IMR-90 (cell line): ENCODE measurements at regions not wholly inside any gene's neighbourhood (a gene's known extent, or its start where the extent isn't known, plus 50 kb on each side); places are given as distances from the start of the nearest gene placed in this dataset.

Source experiments
- ATAC-seq: fragments of 200-7000 bp; cut with Tn5 transposase; 2 replicates; pipeline ENCODE4 v1.9.1; 2020; ENCODE audit warnings: low read depth, mild to moderate bottlenecking, moderate library complexity
- BruUV-seq: library from RNA; stranded (reverse); fragments of 400-500 nt; replicated peaks from 2 replicates; lab custom pipeline; 2021; lab: Mats Ljungman, UMichigan
- CTCF ChIA-PET: fragments of 300-600 bp; formaldehyde crosslinking; extraction: SDS; loops from one replicate; lab custom pipeline; 2021; ENCODE audit warnings: antibody characterized with exemption; lab: Yijun Ruan, JAX
- POLR2A ChIA-PET: fragments of 300-600 bp; sonication (Branson Sonifier 250); formaldehyde crosslinking; loops from one replicate; lab custom pipeline; 2022; ENCODE audit warnings: antibody characterized with exemption; ENCODE audit not compliant: unreplicated experiment; lab: Charles Lee
- DNase-seq: peaks from one replicate; pipeline ENCODE4 v3.0.0; 2013
- H2AFZ ChIP-seq: replicated peaks from 2 replicates; pipeline ENCODE3; 2013; ENCODE audit warnings: low read length, mild to moderate bottlenecking; ENCODE audit not compliant: poor library complexity
- H2AK5ac ChIP-seq: 2 replicates; pipeline ENCODE4 v1.6.1; 2013; ENCODE audit warnings: low read depth, low read length, inconsistent platforms
- H2AK9ac ChIP-seq: replicated peaks from 2 replicates; pipeline ENCODE3; 2013; ENCODE audit warnings: mild to moderate bottlenecking, low read depth, low read length, moderate library complexity; ENCODE audit not compliant: poor library complexity
- H2BK120ac ChIP-seq: 2 replicates; pipeline ENCODE4 v1.6.1; 2013; ENCODE audit warnings: low read depth, low read length, inconsistent platforms
- H2BK15ac ChIP-seq: 3 replicates; pipeline ENCODE4 v1.6.1; 2013; ENCODE audit warnings: low read depth, low read length, inconsistent platforms
- H2BK20ac ChIP-seq: 2 replicates; pipeline ENCODE4 v1.6.1; 2013; ENCODE audit warnings: low read depth, mild to moderate bottlenecking, inconsistent platforms, low read length, moderate library complexity
- H2BK5ac ChIP-seq: 2 replicates; pipeline ENCODE4 v1.6.1; 2013; ENCODE audit warnings: mild to moderate bottlenecking, low read depth, low read length, inconsistent platforms; ENCODE audit not compliant: poor library complexity, severe bottlenecking
- H3K14ac ChIP-seq: replicated peaks from 2 replicates; pipeline ENCODE4 v1.6.1; 2013; ENCODE audit warnings: low read depth, low read length, inconsistent platforms
- H3K18ac ChIP-seq: 2 replicates; pipeline ENCODE4 v1.6.1; 2013; ENCODE audit warnings: low read depth, low read length, control low read depth
- H3K23ac ChIP-seq: 2 replicates; pipeline ENCODE4 v1.6.1; 2013; ENCODE audit warnings: low read depth, low read length, inconsistent platforms
- H3K27ac ChIP-seq: 2 replicates; pipeline ENCODE4 v1.5.1; 2013; ENCODE audit warnings: mild to moderate bottlenecking, control low read depth, low read length; ENCODE audit not compliant: insufficient read depth
- H3K27me3 ChIP-seq: 2 replicates; pipeline ENCODE4 v1.6.1; 2013; ENCODE audit warnings: low read length; ENCODE audit not compliant: control insufficient read depth, insufficient read depth
- H3K36me3 ChIP-seq: 2 replicates; pipeline ENCODE4 v1.6.1; 2013; ENCODE audit warnings: low read length, mixed read lengths; ENCODE audit not compliant: control insufficient read depth, insufficient read depth
- H3K4ac ChIP-seq: 2 replicates; pipeline ENCODE4 v1.6.1; 2013; ENCODE audit warnings: low read depth, low read length, inconsistent platforms
- H3K4me1 ChIP-seq: 2 replicates; pipeline ENCODE4 v1.6.1; 2013; ENCODE audit warnings: low read length, mixed read lengths; ENCODE audit not compliant: control insufficient read depth, insufficient read depth
- H3K4me2 ChIP-seq: 2 replicates; pipeline ENCODE4 v1.6.1; 2013; ENCODE audit warnings: low read depth, mild to moderate bottlenecking, control low read depth, low read length, moderate library complexity
- H3K4me3 ChIP-seq: 2 replicates; pipeline ENCODE4 v1.5.1; 2013; ENCODE audit warnings: low read depth, mild to moderate bottlenecking, control low read depth, low read length, moderate library complexity; ENCODE audit not compliant: insufficient read depth
- H3K56ac ChIP-seq: 2 replicates; pipeline ENCODE4 v1.6.1; 2013; ENCODE audit warnings: low read length, inconsistent platforms; ENCODE audit not compliant: insufficient read depth; ENCODE audit errors: extremely low read depth
- H3K79me1 ChIP-seq, 2 experiments: 2 replicates each; pipeline ENCODE4 v1.6.1; 2013; ENCODE audit warnings: low read length in 2 of 2, inconsistent platforms in 1 of 2, low read depth in 1 of 2
- H3K9ac ChIP-seq: 2 replicates; pipeline ENCODE4 v1.6.1; 2013; ENCODE audit warnings: low read depth, low read length, control low read depth
- H3K9me1 ChIP-seq: 2 replicates; pipeline ENCODE4 v1.6.1; 2013; ENCODE audit warnings: low read length, inconsistent platforms; ENCODE audit not compliant: insufficient read depth
- H3K9me3 ChIP-seq: 2 replicates; pipeline ENCODE4 v1.6.1; 2013; ENCODE audit warnings: low read length; ENCODE audit not compliant: control insufficient read depth, insufficient read depth
- H4K20me1 ChIP-seq: 2 replicates; pipeline ENCODE4 v1.6.1; 2013; ENCODE audit warnings: low read length, inconsistent platforms; ENCODE audit not compliant: insufficient read depth
- H4K5ac ChIP-seq: 2 replicates; pipeline ENCODE4 v1.6.1; 2013; ENCODE audit warnings: mild to moderate bottlenecking, low read depth, low read length, control low read depth
- H4K8ac ChIP-seq, 2 experiments: 2 replicates each; pipeline ENCODE4 v1.6.1; 2013; ENCODE audit warnings: low read depth in 2 of 2, low read length in 2 of 2, control low read depth in 1 of 2, inconsistent platforms in 1 of 2
- H4K91ac ChIP-seq: 2 replicates; pipeline ENCODE4 v1.6.1; 2013; ENCODE audit warnings: low read depth, low read length, inconsistent platforms; ENCODE audit not compliant: insufficient read depth
- MXI1 ChIP-seq: IDR thresholded peaks from 2 replicates; pipeline ENCODE4 v1.6.1; 2012; ENCODE audit warnings: low read depth, mild to moderate bottlenecking, low read length, moderate library complexity, borderline replicate concordance
- NFE2L2 ChIP-seq: fragments of 150-350 bp; IDR thresholded peaks from 2 replicates; pipeline ENCODE4 v1.6.1; 2016; ENCODE audit warnings: low read depth, mild to moderate bottlenecking, low read length
- WGBS, 2 experiments: methylation state at CpG; one replicate each; pipeline versions ENCODE4 v1.1.5 to v1.1.7; 2013; ENCODE audit warnings: missing lambda C conversion rate in 2 of 2; ENCODE audit not compliant: insufficient read length in 1 of 2; ENCODE audit errors: extremely low coverage in 2 of 2; 5-methylcytosine and 5-hydroxymethylcytosine counted together
- dilution Hi-C: fragments of 300-500 bp; cut with HindIII; formaldehyde crosslinking; loops from one replicate; pipeline ENCODE4 v1.14.3; 2018; ENCODE audit warnings: low sequenced_read_pairs; ENCODE audit not compliant: unreplicated experiment
- in situ Hi-C: fragments of 300-500 bp; cut with MboI; formaldehyde crosslinking; loops from 3 replicates; pipeline ENCODE4 v1.14.3; 2019; ENCODE audit warnings: low sequenced_read_pairs, inconsistent platforms, mixed read lengths
- intact Hi-C: fragments of 100-400 bp; cut with micrococcal nuclease; formaldehyde crosslinking; loops from 2 replicates; pipeline ENCODE4 v1.10.0; 2022

DNA sequence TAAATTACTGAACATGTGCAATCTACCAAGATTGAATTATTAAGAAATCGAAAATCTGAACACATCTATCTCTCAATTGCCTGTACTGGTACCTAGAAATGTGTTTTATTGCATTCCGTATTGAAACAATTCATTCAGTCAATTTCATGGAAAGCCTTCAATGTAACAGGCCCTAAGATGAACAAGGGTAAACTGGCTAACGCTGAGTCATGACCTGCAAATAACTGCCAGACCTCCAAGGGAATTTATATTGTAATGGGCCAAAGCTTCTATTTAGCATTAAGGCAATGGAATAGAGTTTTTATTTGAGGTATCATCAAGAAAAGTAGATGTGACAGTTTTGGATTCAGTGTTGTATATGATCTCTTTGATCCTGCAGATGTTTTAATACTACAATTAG is 49.9 kb upstream of the CD36 start:
- no peak overlapping the region for H2AK5ac ChIP-seq
- H3K4ac ChIP-seq = no peak overlapping the region
- H3K4me2 ChIP-seq = no peak overlapping the region
- no peak overlapping the region for H3K56ac ChIP-seq
- H2BK120ac ChIP-seq = no peak overlapping the region
- no peaks in the 10 kb centered on the region for H3K27me3 ChIP-seq
- BruUV-seq = no TSS peak
- no peaks in the 10 kb centered on the region for H3K9me3 ChIP-seq
- dilution Hi-C loops (no loop called here), in situ Hi-C loops (no loop called here), intact Hi-C loops (no loop called here)
- no peak overlapping the region for H2AFZ ChIP-seq
- no peaks in the 10 kb centered on the region for H4K20me1 ChIP-seq
- ChIA-PET CTCF (no interaction called here), POLR2A (interaction anchor here (0.5 kb wide), 1 partner anchor 318 kb away, joined by 3 read pairs; no protein-coding TSS in a partner anchor)
- no peaks in the 10 kb centered on the region for H3K79me1 ChIP-seq
- no peak overlapping the region for H2BK5ac ChIP-seq
- H3K18ac ChIP-seq = no peak overlapping the region
- WGBS, 2 experiments = no CpG with 5 or more reads among the region's 3 CpGs
- DNase-seq (peak; percentile 47), ATAC-seq (no peak)
- no peak overlapping the region for H2BK20ac ChIP-seq
- H3K9ac ChIP-seq = no peak overlapping the region
- no peak overlapping the region for H4K5ac ChIP-seq
- TF ChIP-seq MXI1 (no peak), NFE2L2 (peak; percentile 46; the same call in 1 of the 2 replicates)
- H3K14ac ChIP-seq = no peak overlapping the region
- peaks cover 2% of the 10 kb centered on the region; the same call in 1 of the 2 replicates for H3K4me1 ChIP-seq
- no peak overlapping the region for H3K23ac ChIP-seq
- no peaks in the 10 kb centered on the region for H3K9me1 ChIP-seq
- H4K91ac ChIP-seq = no peak overlapping the region
- H2BK15ac ChIP-seq = no peak overlapping the region
- H3K27ac ChIP-seq = no peak overlapping the region
- H4K8ac ChIP-seq = no peak overlapping the region
- no peaks in the 10 kb centered on the region for H3K36me3 ChIP-seq
- no peak overlapping the region for H3K4me3 ChIP-seq
- H2AK9ac ChIP-seq = no peak overlapping the region
